22Rv1 (cell line): ENCODE measurements at regions not wholly inside any gene's neighbourhood (a gene's known extent, or its start where the extent isn't known, plus 50 kb on each side); places are given as distances from the start of the nearest gene placed in this dataset.

ENCODE experiments used
- CTCF ChIP-seq: fragments of 450-650 bp; IDR thresholded peaks from 2 replicates; pipeline ENCODE4 v1.5.1; 2017; ENCODE audit warnings: mild to moderate bottlenecking
- ZFX ChIP-seq: fragments of 450-650 bp; IDR thresholded peaks from 2 replicates; pipeline ENCODE4 v1.6.1; 2017; ENCODE audit warnings: antibody characterized with exemption, borderline replicate concordance

GRCh38 chr10:121073728-121074127 lies 222.6 kb downstream of the WDR11 start:
- TF ChIP-seq ZFX (no peak), CTCF (no peak)
